ENCODE measurements at regions not wholly inside any gene's neighbourhood (a gene's known extent, or its start where the extent isn't known, plus 50 kb on each side); places are given as distances from the start of the nearest gene placed in this dataset.

DNA sequence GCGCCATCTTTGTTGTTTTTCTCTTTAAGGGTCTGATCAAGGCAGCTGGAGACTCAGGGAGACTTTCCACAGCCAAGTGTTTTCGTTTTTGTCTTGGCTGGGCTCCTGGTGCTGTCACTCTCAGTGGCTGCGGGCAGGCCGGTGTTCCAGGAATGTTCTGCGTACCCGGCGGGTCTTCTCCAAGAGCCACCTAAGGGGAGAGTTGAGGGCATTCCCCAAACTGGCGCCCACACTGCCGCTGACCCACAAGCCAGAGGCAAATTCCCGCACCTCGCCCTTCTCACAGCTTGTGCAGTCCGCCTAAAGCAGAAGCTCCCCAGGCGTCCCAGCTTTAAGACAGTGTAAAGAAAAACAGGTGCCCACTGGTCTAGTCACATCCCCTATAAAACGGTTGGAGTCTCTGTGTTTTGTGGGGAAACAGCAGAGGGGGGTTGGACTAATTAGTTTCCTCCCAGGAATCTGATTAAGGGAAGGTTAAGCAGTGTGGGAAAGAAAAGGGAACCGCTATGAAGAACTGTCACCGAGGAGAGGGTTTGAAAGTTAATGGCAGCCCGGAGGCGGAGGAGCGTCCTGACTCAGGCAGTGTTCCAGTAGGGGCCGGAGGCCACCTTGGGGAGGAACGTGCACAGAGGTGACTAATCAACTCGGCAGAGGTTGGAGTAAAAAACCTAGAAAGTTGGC is 224.5 kb downstream of the SLC4A3 start:
- H3K4me3 Mint-ChIP-seq (ENCODE audit: unreplicated experiment) = no peak overlapping the region
- peaks cover 11% of the 10 kb centered on the region for H3K4me1 Mint-ChIP-seq (ENCODE audit: low read depth, unreplicated experiment)
- no peaks in the 10 kb centered on the region for H3K9me3 Mint-ChIP-seq (ENCODE audit: unreplicated experiment)
- no peaks in the 10 kb centered on the region for H3K36me3 Mint-ChIP-seq (ENCODE audit: unreplicated experiment)
- H3K27ac Mint-ChIP-seq (ENCODE audit: unreplicated experiment) = no peak overlapping the region
- TF ChIP-seq, protein P1, sequence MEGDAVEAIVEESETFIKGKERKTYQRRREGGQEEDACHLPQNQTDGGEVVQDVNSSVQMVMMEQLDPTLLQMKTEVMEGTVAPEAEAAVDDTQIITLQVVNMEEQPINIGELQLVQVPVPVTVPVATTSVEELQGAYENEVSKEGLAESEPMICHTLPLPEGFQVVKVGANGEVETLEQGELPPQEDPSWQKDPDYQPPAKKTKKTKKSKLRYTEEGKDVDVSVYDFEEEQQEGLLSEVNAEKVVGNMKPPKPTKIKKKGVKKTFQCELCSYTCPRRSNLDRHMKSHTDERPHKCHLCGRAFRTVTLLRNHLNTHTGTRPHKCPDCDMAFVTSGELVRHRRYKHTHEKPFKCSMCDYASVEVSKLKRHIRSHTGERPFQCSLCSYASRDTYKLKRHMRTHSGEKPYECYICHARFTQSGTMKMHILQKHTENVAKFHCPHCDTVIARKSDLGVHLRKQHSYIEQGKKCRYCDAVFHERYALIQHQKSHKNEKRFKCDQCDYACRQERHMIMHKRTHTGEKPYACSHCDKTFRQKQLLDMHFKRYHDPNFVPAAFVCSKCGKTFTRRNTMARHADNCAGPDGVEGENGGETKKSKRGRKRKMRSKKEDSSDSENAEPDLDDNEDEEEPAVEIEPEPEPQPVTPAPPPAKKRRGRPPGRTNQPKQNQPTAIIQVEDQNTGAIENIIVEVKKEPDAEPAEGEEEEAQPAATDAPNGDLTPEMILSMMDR (IDR thresholded peaks at IDR 0.05; ENCODE audit: partially characterized antibody, unreplicated experiment) = no peak
- no peak for DNase-seq
- no peaks in the 10 kb centered on the region for H3K27me3 Mint-ChIP-seq (ENCODE audit: unreplicated experiment)

GRCh38 chr2:219852626-219853025 is 225.2 kb downstream of the SLC4A3 start:
- peaks cover 12% of the 10 kb centered on the region for H3K4me1 Mint-ChIP-seq (ENCODE audit: low read depth, unreplicated experiment)
- no peak for DNase-seq
- H3K27ac Mint-ChIP-seq (ENCODE audit: unreplicated experiment) = no peak overlapping the region
- no peaks in the 10 kb centered on the region for H3K27me3 Mint-ChIP-seq (ENCODE audit: unreplicated experiment)
- H3K9me3 Mint-ChIP-seq (ENCODE audit: unreplicated experiment) = no peaks in the 10 kb centered on the region
- TF ChIP-seq, protein P1 (IDR thresholded peaks at IDR 0.05; ENCODE audit: partially characterized antibody, unreplicated experiment) = no peak
- H3K36me3 Mint-ChIP-seq (ENCODE audit: unreplicated experiment) = no peaks in the 10 kb centered on the region
- no peak overlapping the region for H3K4me3 Mint-ChIP-seq (ENCODE audit: unreplicated experiment)

DNA sequence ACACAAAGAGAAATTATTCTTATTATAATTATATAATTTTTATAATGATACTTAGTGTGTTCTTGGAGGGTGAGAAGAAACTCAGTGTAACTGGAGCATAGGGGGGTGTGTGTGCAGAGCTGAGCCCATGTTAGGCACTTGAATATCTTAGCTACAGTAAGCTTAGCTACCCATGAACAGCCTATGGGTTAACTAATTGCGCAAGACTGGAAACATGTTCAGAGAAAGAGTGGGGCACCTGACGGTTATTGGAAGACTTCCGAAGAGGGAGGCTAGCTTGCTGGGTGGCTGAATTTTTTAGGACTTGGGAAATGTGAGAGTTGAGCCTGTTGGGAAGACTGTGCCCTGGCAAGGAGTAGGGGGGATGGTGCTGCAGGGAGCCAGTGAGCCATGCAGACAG is 229.2 kb downstream of the SLC4A3 start:
- no peak overlapping the region for H3K27ac Mint-ChIP-seq (ENCODE audit: unreplicated experiment)
- no peaks in the 10 kb centered on the region for H3K9me3 Mint-ChIP-seq (ENCODE audit: unreplicated experiment)

DNA sequence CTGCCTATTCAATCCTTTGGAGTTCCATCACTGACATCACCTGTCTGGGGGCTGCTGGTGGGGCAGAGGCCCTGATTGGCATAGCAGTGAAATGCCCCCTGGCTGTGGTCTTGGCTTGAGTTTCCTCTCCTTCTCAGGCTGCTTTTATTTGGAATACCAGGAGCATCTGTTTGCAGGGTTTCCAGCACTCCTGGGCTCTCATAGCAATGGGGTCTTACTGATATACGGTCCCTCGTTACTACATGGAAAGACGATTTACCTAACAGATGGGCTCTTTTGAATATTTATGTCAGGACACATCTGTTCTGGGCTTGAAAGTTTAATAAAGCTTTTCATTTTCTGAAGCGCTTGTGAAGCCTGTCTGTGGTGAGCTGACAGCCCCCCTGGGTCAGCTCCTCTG is 230.3 kb downstream of the SLC4A3 start:
- TF ChIP-seq, protein P1 (IDR thresholded peaks at IDR 0.05; ENCODE audit: partially characterized antibody, unreplicated experiment) = no peak
- no peaks in the 10 kb centered on the region for H3K36me3 Mint-ChIP-seq (ENCODE audit: unreplicated experiment)
- no peaks in the 10 kb centered on the region for H3K9me3 Mint-ChIP-seq (ENCODE audit: unreplicated experiment)
- H3K27me3 Mint-ChIP-seq (ENCODE audit: unreplicated experiment) = peaks cover 2% of the 10 kb centered on the region
- H3K4me1 Mint-ChIP-seq (ENCODE audit: low read depth, unreplicated experiment) = peaks cover 7% of the 10 kb centered on the region
- H3K27ac Mint-ChIP-seq (ENCODE audit: unreplicated experiment) = no peak overlapping the region
- no peak overlapping the region for H3K4me3 Mint-ChIP-seq (ENCODE audit: unreplicated experiment)
- DNase-seq = no peak

More for the DNA sequence above, 229.2 kb downstream of the SLC4A3 start:
- no peak overlapping the region for H3K4me3 Mint-ChIP-seq (ENCODE audit: unreplicated experiment)
- TF ChIP-seq, protein P1 (IDR thresholded peaks at IDR 0.05; ENCODE audit: partially characterized antibody, unreplicated experiment) = no peak
- H3K36me3 Mint-ChIP-seq (ENCODE audit: unreplicated experiment) = no peaks in the 10 kb centered on the region
- no peak for DNase-seq
- H3K27me3 Mint-ChIP-seq (ENCODE audit: unreplicated experiment) = peaks cover 2% of the 10 kb centered on the region
- H3K4me1 Mint-ChIP-seq (ENCODE audit: low read depth, unreplicated experiment) = peaks cover 7% of the 10 kb centered on the region

DNA sequence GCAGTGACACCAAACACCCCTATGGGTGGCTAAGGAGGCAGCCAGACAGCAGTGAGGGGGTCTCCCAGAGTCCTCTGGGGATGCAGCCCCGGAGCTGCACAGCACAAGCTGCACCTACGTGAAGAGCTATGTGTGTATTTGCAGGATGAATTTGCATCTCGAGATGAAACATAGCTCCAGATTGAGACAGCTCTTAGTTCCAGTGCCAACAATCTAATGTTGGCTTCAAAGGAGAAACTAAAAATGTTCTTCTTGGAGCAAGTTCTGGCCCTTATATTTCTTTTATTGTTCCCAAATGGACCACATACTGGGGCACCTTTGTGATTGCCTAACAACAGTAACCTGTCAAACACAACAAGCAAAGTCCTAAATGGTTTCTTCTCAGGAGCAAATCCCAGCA is 233.9 kb downstream of the SLC4A3 start:
- no peak overlapping the region for H3K4me3 Mint-ChIP-seq (ENCODE audit: unreplicated experiment)
- H3K27me3 Mint-ChIP-seq (ENCODE audit: unreplicated experiment) = peaks cover 2% of the 10 kb centered on the region
- no peak for DNase-seq
- TF ChIP-seq, protein P1 (IDR thresholded peaks at IDR 0.05; ENCODE audit: partially characterized antibody, unreplicated experiment) = no peak
- H3K36me3 Mint-ChIP-seq (ENCODE audit: unreplicated experiment) = no peaks in the 10 kb centered on the region
- H3K9me3 Mint-ChIP-seq (ENCODE audit: unreplicated experiment) = no peaks in the 10 kb centered on the region
- peaks cover 7% of the 10 kb centered on the region for H3K4me1 Mint-ChIP-seq (ENCODE audit: low read depth, unreplicated experiment)
- no peak overlapping the region for H3K27ac Mint-ChIP-seq (ENCODE audit: unreplicated experiment)
